ENCODE measurements at regions not wholly inside any gene's neighbourhood (a gene's known extent, or its start where the extent isn't known, plus 50 kb on each side); places are given as distances from the start of the nearest gene placed in this dataset.

GRCh38 chr16:85311741-85312140 is 199.5 kb upstream of the CIBAR2 start:
- Histone ChIP-seq H3K36me3 (ENCODE audit: low read depth) (no peaks in the 10 kb centered on the region), H3K9me2 (ENCODE audit: insufficient read depth) (no peaks in the 10 kb centered on the region), H4K20me1 (ENCODE audit: insufficient read depth) (no peaks in the 10 kb centered on the region), H3K9me3 (ENCODE audit: insufficient read depth, low read depth) (no peaks in the 10 kb centered on the region), H3F3A (ENCODE audit: insufficient read depth, low read depth) (peaks cover 1% of the 10 kb centered on the region; the same call in 1 of the 2 replicates), H3K27ac (no peak overlapping the region), H2AFZ (no peak overlapping the region), H3K4me2 (no peak overlapping the region), H3K4me3 (no peak overlapping the region), H3K4me1 (replicated peaks; ENCODE audit: insufficient read depth) (no peaks in the 10 kb centered on the region), H3K79me2 (ENCODE audit: low read depth) (no peaks in the 10 kb centered on the region), H3K27me3 (ENCODE audit: insufficient read depth, low read depth) (no peaks in the 10 kb centered on the region)
- TF ChIP-seq CTCF (conservative IDR thresholded peaks at IDR 0.05), result no peak
- no peak for TF ChIP-seq EZH2 (IDR thresholded peaks at IDR 0.05; ENCODE audit: low read depth)
- POLR2A ChIA-PET (ENCODE audit: unreplicated experiment), result no interaction called here
- intact Hi-C loops (cut with micrococcal nuclease; ENCODE audit: unreplicated experiment), result no loop called here
- no peak for DNase-seq
- BruUV-seq (replicated peaks), result no TSS peak
- CTCF ChIA-PET, result no interaction called here

- POLR2A ChIA-PET (ENCODE audit: unreplicated experiment), result no interaction called here
- Histone ChIP-seq H3K4me2 (no peak overlapping the region), H3F3A (ENCODE audit: insufficient read depth, low read depth) (no peaks in the 10 kb centered on the region), H3K9me3 (ENCODE audit: insufficient read depth, low read depth) (no peaks in the 10 kb centered on the region), H2AFZ (no peak overlapping the region), H3K36me3 (ENCODE audit: low read depth) (no peaks in the 10 kb centered on the region), H3K9me2 (ENCODE audit: insufficient read depth) (no peaks in the 10 kb centered on the region), H3K27me3 (ENCODE audit: insufficient read depth, low read depth) (no peaks in the 10 kb centered on the region), H4K20me1 (ENCODE audit: insufficient read depth) (no peaks in the 10 kb centered on the region), H3K4me1 (replicated peaks; ENCODE audit: insufficient read depth) (no peaks in the 10 kb centered on the region), H3K27ac (no peak overlapping the region), H3K4me3 (no peak overlapping the region), H3K79me2 (ENCODE audit: low read depth) (no peaks in the 10 kb centered on the region)
- CTCF ChIA-PET, result no interaction called here
- intact Hi-C loops (cut with micrococcal nuclease; ENCODE audit: unreplicated experiment), result no loop called here
- no peak for TF ChIP-seq CTCF (conservative IDR thresholded peaks at IDR 0.05)
- TF ChIP-seq EZH2 (IDR thresholded peaks at IDR 0.05; ENCODE audit: low read depth), result no peak
- BruUV-seq (replicated peaks), result no TSS peak
- no peak for DNase-seq
Measured at GRCh38 chr16:85312174-85312573, 199.9 kb upstream of the CIBAR2 start.

- no peak overlapping the region for H3K27ac ChIP-seq
- intact Hi-C loops (cut with micrococcal nuclease; ENCODE audit: unreplicated experiment), result no loop called here
- no TSS peak for BruUV-seq (replicated peaks)
- H2AFZ ChIP-seq, result no peak overlapping the region
- DNase-seq, result no peak
- no peaks in the 10 kb centered on the region for H3F3A ChIP-seq (ENCODE audit: insufficient read depth, low read depth)
- H3K36me3 ChIP-seq (ENCODE audit: low read depth), result no peaks in the 10 kb centered on the region
- no peaks in the 10 kb centered on the region for H3K4me1 ChIP-seq (replicated peaks; ENCODE audit: insufficient read depth)
- no peaks in the 10 kb centered on the region for H3K27me3 ChIP-seq (ENCODE audit: insufficient read depth, low read depth)
- H3K4me2 ChIP-seq, result no peak overlapping the region
- H3K9me3 ChIP-seq (ENCODE audit: insufficient read depth, low read depth), result no peaks in the 10 kb centered on the region
- TF ChIP-seq EZH2 (IDR thresholded peaks at IDR 0.05; ENCODE audit: low read depth) (no peak), CTCF (conservative IDR thresholded peaks at IDR 0.05) (no peak)
- no peaks in the 10 kb centered on the region for H3K9me2 ChIP-seq (ENCODE audit: insufficient read depth)
- CTCF ChIA-PET, result interaction anchor here (0.7 kb wide), 1 partner anchor 268 kb away, joined by 5 read pairs; no protein-coding TSS in a partner anchor
- H4K20me1 ChIP-seq (ENCODE audit: insufficient read depth), result no peaks in the 10 kb centered on the region
- POLR2A ChIA-PET (ENCODE audit: unreplicated experiment), result no interaction called here
- no peak overlapping the region for H3K4me3 ChIP-seq
- H3K79me2 ChIP-seq (ENCODE audit: low read depth), result no peaks in the 10 kb centered on the region
Measured at GRCh38 chr16:85312642-85313525, 200.6 kb upstream of the CIBAR2 start.

Data from PC-9 (cell line).